ENCODE measurements at regions not wholly inside any gene's neighbourhood (a gene's known extent, or its start where the extent isn't known, plus 50 kb on each side); places are given as distances from the start of the nearest gene placed in this dataset.

GRCh38 chr14:42163136-42163535 is 556.5 kb downstream of the LRFN5 start:
- TF ChIP-seq CTCF (IDR thresholded peaks at IDR 0.05; ENCODE audit: low read depth, low read length) (no peak), POLR2A (IDR thresholded peaks at IDR 0.05; ENCODE audit: extremely low read depth, insufficient read length) (no peak), MAX (IDR thresholded peaks at IDR 0.05; ENCODE audit: low read depth, low read length) (no peak), MYC (IDR thresholded peaks at IDR 0.05; ENCODE audit: low read depth, low read length) (no peak)

All from NB4 (cell line).